MCF 10A (cell line): ENCODE measurements at regions not wholly inside any gene's neighbourhood (a gene's known extent, or its start where the extent isn't known, plus 50 kb on each side); places are given as distances from the start of the nearest gene placed in this dataset.
A peak's percentile ranks its signal among the peaks of the same experiment; 100 is the strongest.

Source experiments
- BruUV-seq: library from RNA; stranded (reverse); fragments of 400-500 nt; replicated peaks from 2 replicates; lab custom pipeline; 2021; lab: Mats Ljungman, UMichigan
- CTCF ChIA-PET: fragments of 300-600 bp; sonication (Branson Sonifier 250); formaldehyde crosslinking; extraction: SDS; loops from one replicate; lab custom pipeline; 2021; ENCODE audit warnings: antibody characterized with exemption, inconsistent platforms; lab: Yijun Ruan, JAX
- POLR2A ChIA-PET: fragments of 300-600, 350-650 bp; sonication (Branson Sonifier 250); formaldehyde crosslinking; extraction: SDS; loops from one replicate; lab custom pipeline; 2020; ENCODE audit warnings: antibody characterized with exemption, inconsistent platforms; lab: Yijun Ruan, JAX
- DNase-seq: peaks from one replicate; pipeline ENCODE4 v3.0.0-alpha.2; 2018; ENCODE audit not compliant: unreplicated experiment
- H3K27ac Mint-ChIP-seq: one replicate; pipeline ENCODE4 v1.8.0; 2022; ENCODE audit warnings: mild to moderate bottlenecking, low read depth, mixed read lengths; ENCODE audit not compliant: unreplicated experiment
- H3K27me3 Mint-ChIP-seq: one replicate; pipeline ENCODE4 v1.8.0; 2022; ENCODE audit warnings: mixed read lengths; ENCODE audit not compliant: insufficient read depth, unreplicated experiment
- H3K36me3 Mint-ChIP-seq: one replicate; pipeline ENCODE4 v1.8.0; 2022; ENCODE audit warnings: mild to moderate bottlenecking, moderate library complexity, mixed read lengths; ENCODE audit not compliant: insufficient read depth, unreplicated experiment
- H3K4me1 Mint-ChIP-seq: one replicate; pipeline ENCODE4 v1.8.0; 2022; ENCODE audit warnings: mixed read lengths; ENCODE audit not compliant: insufficient read depth, unreplicated experiment
- H3K4me3 Mint-ChIP-seq: one replicate; pipeline ENCODE4 v1.8.0; 2022; ENCODE audit warnings: mild to moderate bottlenecking, moderate library complexity, mixed read lengths; ENCODE audit not compliant: unreplicated experiment
- H3K9me3 Mint-ChIP-seq: one replicate; pipeline ENCODE4 v1.8.0; 2022; ENCODE audit warnings: mixed read lengths; ENCODE audit not compliant: unreplicated experiment
- intact Hi-C: fragments of 100-400 bp; cut with micrococcal nuclease; formaldehyde crosslinking; loops from 2 replicates; pipeline ENCODE4 v1.14.1; 2022
- TF ChIP-seq, protein P1 (sequence below): fragments of 200-600 bp; IDR thresholded peaks from one replicate; pipeline ENCODE4 v1.8.0; 2022; ENCODE audit warnings: antibody characterized with exemption, mild to moderate bottlenecking; ENCODE audit not compliant: unreplicated experiment

DNA sequence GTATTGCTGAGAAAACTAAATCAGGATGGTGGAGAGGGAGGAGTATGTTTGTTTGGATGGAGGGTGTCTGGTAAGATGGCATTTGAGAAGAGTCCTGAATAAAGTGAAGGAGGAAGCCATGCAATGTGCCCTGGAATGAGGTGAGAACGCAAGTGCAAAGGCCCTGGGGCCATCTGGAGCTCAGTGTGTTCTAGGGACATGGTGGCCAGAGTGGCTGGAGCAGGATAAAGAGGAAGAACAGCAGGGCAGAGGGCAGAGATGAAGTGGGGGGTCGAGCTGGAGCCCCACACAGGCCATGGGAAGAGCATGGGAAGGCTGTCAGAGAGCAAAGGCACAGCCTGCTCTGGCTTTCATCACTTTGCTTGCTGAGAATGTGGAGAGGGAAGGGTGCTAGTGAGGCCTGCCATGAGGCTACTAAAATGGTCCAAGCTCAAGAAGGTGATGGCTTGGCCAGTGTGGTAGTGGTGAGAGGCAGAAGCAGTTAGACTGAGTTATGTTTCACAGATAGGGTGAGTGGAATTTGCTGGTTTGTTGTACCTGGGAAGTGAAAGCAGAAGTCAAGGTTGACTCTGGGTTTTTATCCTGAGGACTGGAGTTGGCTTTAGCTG, 234.1 kb downstream of the FOXL1 start:
- no peaks in the 10 kb centered on the region for H3K9me3 Mint-ChIP-seq
- no peak for DNase-seq
- H3K4me3 Mint-ChIP-seq, result no peak overlapping the region
- H3K36me3 Mint-ChIP-seq, result peaks cover 2% of the 10 kb centered on the region
- ChIA-PET CTCF (interaction anchor here (0.6 kb wide), 1 partner anchor 73 kb away, joined by 3 read pairs; no protein-coding TSS in a partner anchor), POLR2A (no interaction called here)
- H3K27ac Mint-ChIP-seq, result no peak overlapping the region
- no peaks in the 10 kb centered on the region for H3K27me3 Mint-ChIP-seq
- TF ChIP-seq, protein P1, sequence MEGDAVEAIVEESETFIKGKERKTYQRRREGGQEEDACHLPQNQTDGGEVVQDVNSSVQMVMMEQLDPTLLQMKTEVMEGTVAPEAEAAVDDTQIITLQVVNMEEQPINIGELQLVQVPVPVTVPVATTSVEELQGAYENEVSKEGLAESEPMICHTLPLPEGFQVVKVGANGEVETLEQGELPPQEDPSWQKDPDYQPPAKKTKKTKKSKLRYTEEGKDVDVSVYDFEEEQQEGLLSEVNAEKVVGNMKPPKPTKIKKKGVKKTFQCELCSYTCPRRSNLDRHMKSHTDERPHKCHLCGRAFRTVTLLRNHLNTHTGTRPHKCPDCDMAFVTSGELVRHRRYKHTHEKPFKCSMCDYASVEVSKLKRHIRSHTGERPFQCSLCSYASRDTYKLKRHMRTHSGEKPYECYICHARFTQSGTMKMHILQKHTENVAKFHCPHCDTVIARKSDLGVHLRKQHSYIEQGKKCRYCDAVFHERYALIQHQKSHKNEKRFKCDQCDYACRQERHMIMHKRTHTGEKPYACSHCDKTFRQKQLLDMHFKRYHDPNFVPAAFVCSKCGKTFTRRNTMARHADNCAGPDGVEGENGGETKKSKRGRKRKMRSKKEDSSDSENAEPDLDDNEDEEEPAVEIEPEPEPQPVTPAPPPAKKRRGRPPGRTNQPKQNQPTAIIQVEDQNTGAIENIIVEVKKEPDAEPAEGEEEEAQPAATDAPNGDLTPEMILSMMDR, result no peak
- no TSS peak for BruUV-seq
- peaks cover 9% of the 10 kb centered on the region for H3K4me1 Mint-ChIP-seq
- intact Hi-C loops, result no loop called here

DNA sequence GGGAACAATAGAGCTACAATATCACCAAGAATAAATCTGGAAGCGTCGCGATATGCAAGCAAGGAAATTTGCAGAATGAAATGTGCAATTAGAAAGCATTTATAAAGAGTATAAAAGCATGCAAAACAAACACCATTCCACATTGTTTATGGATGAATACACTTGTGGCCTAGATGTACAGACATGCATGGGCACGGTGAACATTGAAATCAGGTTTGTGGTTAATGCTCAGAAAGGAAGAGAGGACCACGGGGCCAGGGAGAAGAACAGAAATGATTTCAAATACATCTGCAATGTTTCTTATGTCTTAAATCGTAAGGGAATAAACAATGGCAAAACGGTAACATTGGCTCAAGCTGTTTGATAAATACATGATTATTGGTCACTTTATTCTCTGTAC, 235.9 kb downstream of the FOXL1 start:
- no peaks in the 10 kb centered on the region for H3K9me3 Mint-ChIP-seq
- H3K27ac Mint-ChIP-seq, result no peak overlapping the region
- no TSS peak for BruUV-seq
- CTCF ChIA-PET, result no interaction called here
- intact Hi-C loops, result no loop called here
- peak; percentile 10 for DNase-seq
- no peaks in the 10 kb centered on the region for H3K27me3 Mint-ChIP-seq
- POLR2A ChIA-PET, result interaction anchor here (0.9 to 1.5 kb wide), 2 partner anchors 11 to 248 kb away, joined by 3 read pairs; partner anchors contain the start of gene FOXC2
- H3K36me3 Mint-ChIP-seq, result peaks cover 5% of the 10 kb centered on the region
- H3K4me1 Mint-ChIP-seq, result peaks cover 7% of the 10 kb centered on the region
- no peak overlapping the region for H3K4me3 Mint-ChIP-seq
- TF ChIP-seq, protein P1, result no peak

DNA sequence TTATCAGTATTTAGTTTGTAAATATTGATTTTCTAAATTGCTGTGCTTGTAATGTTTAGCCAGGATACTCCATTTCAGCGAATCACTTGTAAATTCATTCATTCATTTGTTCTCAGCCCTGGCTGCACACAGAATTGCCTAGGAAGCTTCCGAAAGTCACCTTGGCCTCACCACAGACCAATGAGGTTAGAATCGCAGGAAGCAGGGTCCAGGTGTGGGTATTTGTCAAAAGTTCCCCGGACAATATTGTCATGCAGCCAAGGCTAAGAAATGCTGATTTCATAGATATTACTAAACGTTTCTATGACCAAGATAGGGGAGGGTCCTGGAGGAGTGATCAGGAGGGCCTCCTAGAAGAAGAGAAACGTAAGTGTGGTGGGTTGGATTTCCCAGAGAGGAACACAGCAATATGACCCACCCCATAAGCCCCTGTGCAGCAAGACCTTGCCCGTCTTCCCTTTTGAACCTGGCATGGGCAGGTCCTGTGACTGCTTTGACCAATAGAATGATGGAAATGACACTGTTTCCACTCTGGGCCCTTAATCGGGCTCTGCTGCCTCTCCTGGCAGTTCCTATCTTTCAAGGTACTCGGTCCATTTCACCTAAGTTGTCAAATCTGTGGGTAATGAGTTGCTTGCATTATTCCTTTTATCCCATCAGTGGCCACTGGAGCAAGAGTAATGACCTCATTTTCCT, 238.7 kb downstream of the FOXL1 start:
- no peak overlapping the region for H3K4me3 Mint-ChIP-seq
- H3K9me3 Mint-ChIP-seq, result no peaks in the 10 kb centered on the region
- peaks cover 5% of the 10 kb centered on the region for H3K36me3 Mint-ChIP-seq
- TF ChIP-seq, protein P1, result no peak
- no peak overlapping the region for H3K27ac Mint-ChIP-seq
- DNase-seq, result no peak
- intact Hi-C loops, result no loop called here
- peaks cover 12% of the 10 kb centered on the region for H3K4me1 Mint-ChIP-seq
- ChIA-PET CTCF (no interaction called here), POLR2A (no interaction called here)
- BruUV-seq, result no TSS peak
- no peaks in the 10 kb centered on the region for H3K27me3 Mint-ChIP-seq

DNA sequence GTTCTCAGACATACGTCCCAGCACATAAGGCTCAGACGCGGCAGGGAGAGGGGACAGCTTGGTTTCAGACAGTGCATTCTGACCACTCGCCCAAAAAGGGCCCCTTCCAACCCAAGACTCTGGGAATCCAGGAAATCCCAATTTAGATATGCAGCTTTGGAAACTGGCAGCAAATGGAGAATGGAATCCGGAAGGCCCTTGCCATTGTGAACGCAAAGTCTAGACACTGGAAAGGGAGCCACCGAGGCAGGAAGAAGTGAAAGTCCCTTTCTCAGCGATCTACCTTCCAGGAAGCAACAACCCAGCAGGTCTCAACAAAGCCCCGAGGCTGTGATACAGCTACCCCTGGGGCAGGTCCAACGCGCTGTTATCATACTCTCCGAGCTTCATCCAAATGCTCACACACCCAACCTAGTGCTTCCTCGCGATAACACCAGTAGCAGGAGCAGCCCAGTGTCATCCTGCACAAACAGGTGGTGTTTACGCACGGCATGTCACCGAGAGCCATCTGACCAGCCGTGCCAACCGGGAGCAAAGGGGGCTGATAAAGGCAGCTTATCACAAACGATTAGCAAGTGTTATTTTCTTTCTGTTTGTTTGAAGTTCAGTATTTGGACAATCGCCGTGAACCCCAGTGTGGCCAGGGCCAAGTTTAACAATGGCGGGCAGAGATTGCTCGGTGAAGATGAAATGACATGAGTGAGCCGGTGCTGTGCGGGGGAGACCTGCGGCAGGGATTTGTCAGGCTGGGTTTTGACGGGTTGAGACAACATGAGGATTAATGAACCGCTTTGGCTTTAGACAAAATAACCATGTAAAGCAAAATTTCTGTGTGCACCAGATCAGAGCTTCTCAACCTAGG, 240.6 kb downstream of the FOXL1 start:
- DNase-seq, result no peak
- TF ChIP-seq, protein P1, result no peak
- intact Hi-C loops, result no loop called here
- no TSS peak for BruUV-seq
- Mint-ChIP-seq H3K4me1 (peaks cover 27% of the 10 kb centered on the region), H3K9me3 (no peaks in the 10 kb centered on the region), H3K4me3 (no peak overlapping the region), H3K27ac (no peak overlapping the region), H3K27me3 (no peaks in the 10 kb centered on the region), H3K36me3 (peaks cover 5% of the 10 kb centered on the region)
- ChIA-PET CTCF (interaction anchor here (0.6 to 0.9 kb wide), 3 partner anchors 9 to 513 kb away, joined by 3 to 5 read pairs (median 3); no protein-coding TSS in a partner anchor), POLR2A (interaction anchor here (0.5 kb wide), 1 partner anchor 564 kb away, joined by 3 read pairs; no protein-coding TSS in a partner anchor)
